Osteoblast (primary cell): ENCODE measurements at regions not wholly inside any gene's neighbourhood (a gene's known extent, or its start where the extent isn't known, plus 50 kb on each side); places are given as distances from the start of the nearest gene placed in this dataset.

Source experiments
- DNase-seq: peaks from one replicate; pipeline ENCODE4 v3.0.0; 2011; ENCODE audit warnings: low spot score, mixed read lengths; ENCODE audit not compliant: insufficient read length; ENCODE audit errors: missing footprints
- H2AFZ ChIP-seq: 2 replicates; pipeline ENCODE4 v1.6.0; 2011; ENCODE audit warnings: mild to moderate bottlenecking, low read length
- H3K27ac ChIP-seq: 2 replicates; pipeline ENCODE4 v1.5.1; 2011; ENCODE audit warnings: mild to moderate bottlenecking, low read depth, low read length, moderate library complexity
- H3K27me3 ChIP-seq: 2 replicates; pipeline ENCODE4 v1.6.0; 2012; ENCODE audit warnings: mild to moderate bottlenecking, control low read depth, inconsistent platforms, low read length, moderate library complexity; ENCODE audit not compliant: insufficient read depth
- H3K36me3 ChIP-seq: 2 replicates; pipeline ENCODE4 v1.5.1; 2011; ENCODE audit warnings: mild to moderate bottlenecking, low read length, control low read depth, moderate library complexity; ENCODE audit not compliant: insufficient read depth
- H3K4me1 ChIP-seq: 2 replicates; pipeline ENCODE4 v1.5.1; 2011; ENCODE audit warnings: mild to moderate bottlenecking, low read length, control low read depth, moderate library complexity; ENCODE audit not compliant: insufficient read depth
- H3K4me2 ChIP-seq: 2 replicates; pipeline ENCODE4 v1.6.0; 2011; ENCODE audit warnings: mild to moderate bottlenecking, low read length; ENCODE audit not compliant: insufficient read depth
- H3K4me3 ChIP-seq: fragments of 200-600 bp; sonication (generic); 3 replicates; pipeline ENCODE4 v1.5.1; 2012; ENCODE audit warnings: mild to moderate bottlenecking, low read length, inconsistent platforms; ENCODE audit not compliant: insufficient read depth
- H3K79me2 ChIP-seq: 2 replicates; pipeline ENCODE4 v1.6.0; 2012; ENCODE audit warnings: mild to moderate bottlenecking, low read length, control low read depth, inconsistent platforms; ENCODE audit not compliant: insufficient read depth
- H3K9me3 ChIP-seq: 2 replicates; pipeline ENCODE4 v1.5.1; 2011; ENCODE audit warnings: low read depth, low read length, control low read depth
- H4K20me1 ChIP-seq: 2 replicates; pipeline ENCODE4 v1.6.0; 2012; ENCODE audit warnings: mild to moderate bottlenecking, low read length, control low read depth; ENCODE audit not compliant: insufficient read depth
- CTCF ChIP-seq: IDR thresholded peaks from 2 replicates; pipeline ENCODE4 v1.5.1; 2011; ENCODE audit warnings: mild to moderate bottlenecking, low read depth, low read length, moderate library complexity; ENCODE audit errors: extremely low read depth

- Histone ChIP-seq H3K36me3 (no peaks in the 10 kb centered on the region), H2AFZ (no peak overlapping the region), H3K27me3 (no peaks in the 10 kb centered on the region), H3K4me3 (no peak overlapping the region), H3K4me1 (no peaks in the 10 kb centered on the region), H3K79me2 (no peaks in the 10 kb centered on the region), H3K4me2 (no peak overlapping the region), H3K27ac (no peak overlapping the region), H4K20me1 (no peaks in the 10 kb centered on the region), H3K9me3 (no peaks in the 10 kb centered on the region)
- no peak for DNase-seq
- no peak for TF ChIP-seq CTCF
These were observed 1662.6 kb upstream of the SEL1L start for GRCh38 chr14:83196236-83196635.

GRCh38 chr14:83197271-83197670 lies 1663.6 kb upstream of the SEL1L start:
- Histone ChIP-seq H2AFZ (no peak overlapping the region), H3K4me3 (no peak overlapping the region), H3K27me3 (no peaks in the 10 kb centered on the region), H3K36me3 (no peaks in the 10 kb centered on the region), H3K9me3 (no peaks in the 10 kb centered on the region), H3K27ac (no peak overlapping the region), H4K20me1 (no peaks in the 10 kb centered on the region), H3K79me2 (no peaks in the 10 kb centered on the region), H3K4me1 (no peaks in the 10 kb centered on the region), H3K4me2 (no peak overlapping the region)
- TF ChIP-seq CTCF = no peak
- no peak for DNase-seq

GRCh38 chr14:83207550-83207949 lies 1673.9 kb upstream of the SEL1L start:
- no peak overlapping the region for H3K4me2 ChIP-seq
- no peaks in the 10 kb centered on the region for H3K79me2 ChIP-seq
- no peak overlapping the region for H3K4me3 ChIP-seq
- H4K20me1 ChIP-seq = no peaks in the 10 kb centered on the region
- no peak overlapping the region for H2AFZ ChIP-seq
- no peak for DNase-seq
- H3K27me3 ChIP-seq = no peaks in the 10 kb centered on the region
- no peaks in the 10 kb centered on the region for H3K4me1 ChIP-seq
- H3K9me3 ChIP-seq = no peaks in the 10 kb centered on the region
- H3K36me3 ChIP-seq = no peaks in the 10 kb centered on the region
- no peak for TF ChIP-seq CTCF
- H3K27ac ChIP-seq = no peak overlapping the region

GRCh38 chr14:83208341-83208740 lies 1674.7 kb upstream of the SEL1L start:
- H3K4me2 ChIP-seq = no peak overlapping the region
- H3K36me3 ChIP-seq = no peaks in the 10 kb centered on the region
- no peaks in the 10 kb centered on the region for H4K20me1 ChIP-seq
- no peaks in the 10 kb centered on the region for H3K9me3 ChIP-seq
- no peak overlapping the region for H3K27ac ChIP-seq
- no peak for TF ChIP-seq CTCF
- H3K27me3 ChIP-seq = no peaks in the 10 kb centered on the region
- no peak overlapping the region for H2AFZ ChIP-seq
- no peaks in the 10 kb centered on the region for H3K79me2 ChIP-seq
- H3K4me3 ChIP-seq = no peak overlapping the region
- no peaks in the 10 kb centered on the region for H3K4me1 ChIP-seq
- peak; percentile 55 for DNase-seq
